Limb (tissue), 2 donors: ENCODE measurements at regions not wholly inside any gene's neighbourhood (a gene's known extent, or its start where the extent isn't known, plus 50 kb on each side); places are given as distances from the start of the nearest gene placed in this dataset.

Experiments used
- DNase-seq, 2 donors: peaks; one replicate each; pipeline ENCODE4 v3.0.0-alpha.2; 2016; ENCODE audit errors: extremely low spot score in 2 of 2

DNA sequence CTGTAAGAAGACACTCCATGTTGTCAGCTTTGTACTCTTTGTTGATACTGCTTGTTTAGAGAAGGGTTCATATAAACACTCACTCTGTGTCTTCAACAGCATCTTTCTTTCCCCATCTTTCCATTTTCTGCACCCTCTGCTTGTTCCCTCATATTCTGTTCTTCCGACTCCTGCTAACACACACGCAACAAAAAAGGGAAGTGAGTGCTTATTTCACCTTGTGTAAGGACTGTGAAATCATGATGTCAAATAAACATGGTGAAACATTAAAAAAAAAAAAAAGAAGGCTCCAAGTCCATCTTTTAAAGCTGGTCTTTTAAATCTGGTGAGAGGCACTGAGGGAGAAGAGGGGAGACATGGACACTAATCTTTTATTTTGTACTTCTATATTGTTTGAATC lies 145.4 kb downstream of the RPAP3 start:
- no peak for DNase-seq

DNA sequence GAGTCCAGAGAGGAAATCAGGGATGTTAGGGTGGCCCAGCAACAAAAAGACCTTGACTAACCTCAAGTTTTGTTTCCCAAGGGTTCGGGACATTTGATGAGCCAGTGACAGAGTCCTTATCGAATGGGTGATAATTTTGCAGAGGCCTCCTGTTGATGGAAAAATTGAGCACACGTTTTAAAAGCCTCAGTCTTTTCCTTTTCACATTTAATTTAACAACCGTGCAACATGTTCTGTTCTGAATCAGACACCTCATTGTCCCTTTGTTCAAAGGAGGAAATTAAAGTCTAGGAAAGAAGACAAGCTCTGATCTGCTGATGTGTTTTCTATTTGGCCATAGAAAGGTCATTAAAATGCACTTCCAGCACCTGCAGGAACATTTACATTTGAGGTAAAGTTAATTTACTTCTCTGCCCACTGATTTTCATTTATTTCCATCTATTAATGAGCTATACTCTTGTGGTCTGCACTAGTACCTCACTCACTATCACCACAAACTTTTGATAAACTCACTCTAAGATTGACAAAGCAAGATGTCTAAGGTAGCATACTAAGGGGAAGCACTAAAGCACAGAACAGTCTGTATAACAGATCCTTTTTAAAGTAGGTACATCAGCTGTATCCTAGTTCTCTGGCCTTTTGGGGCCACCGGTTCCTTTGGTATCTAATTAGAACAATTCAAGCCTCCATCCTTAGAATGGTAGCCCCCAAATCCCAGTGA lies 147.0 kb downstream of the RPAP3 start:
- DNase-seq = no peak

DNA sequence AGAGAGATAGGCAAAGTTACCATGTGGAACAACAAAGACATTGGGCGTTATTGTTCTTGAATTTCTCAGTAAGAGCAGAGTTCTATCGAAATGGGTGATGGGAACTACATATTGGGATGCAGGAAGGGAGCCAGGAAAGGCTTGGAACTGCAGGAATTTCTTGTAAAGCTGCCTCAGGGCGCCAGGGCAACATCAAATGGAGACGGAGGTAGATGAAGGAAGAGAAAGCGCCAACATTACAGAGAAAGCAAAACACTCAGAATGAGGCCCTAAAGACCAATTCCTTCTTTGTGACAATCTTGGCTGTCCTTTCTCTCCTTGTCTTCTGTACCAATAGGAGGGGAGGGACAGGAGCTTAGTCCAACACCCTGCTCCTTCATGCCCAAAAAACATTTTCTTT lies 148.4 kb downstream of the RPAP3 start:
- DNase-seq = no peak

DNA sequence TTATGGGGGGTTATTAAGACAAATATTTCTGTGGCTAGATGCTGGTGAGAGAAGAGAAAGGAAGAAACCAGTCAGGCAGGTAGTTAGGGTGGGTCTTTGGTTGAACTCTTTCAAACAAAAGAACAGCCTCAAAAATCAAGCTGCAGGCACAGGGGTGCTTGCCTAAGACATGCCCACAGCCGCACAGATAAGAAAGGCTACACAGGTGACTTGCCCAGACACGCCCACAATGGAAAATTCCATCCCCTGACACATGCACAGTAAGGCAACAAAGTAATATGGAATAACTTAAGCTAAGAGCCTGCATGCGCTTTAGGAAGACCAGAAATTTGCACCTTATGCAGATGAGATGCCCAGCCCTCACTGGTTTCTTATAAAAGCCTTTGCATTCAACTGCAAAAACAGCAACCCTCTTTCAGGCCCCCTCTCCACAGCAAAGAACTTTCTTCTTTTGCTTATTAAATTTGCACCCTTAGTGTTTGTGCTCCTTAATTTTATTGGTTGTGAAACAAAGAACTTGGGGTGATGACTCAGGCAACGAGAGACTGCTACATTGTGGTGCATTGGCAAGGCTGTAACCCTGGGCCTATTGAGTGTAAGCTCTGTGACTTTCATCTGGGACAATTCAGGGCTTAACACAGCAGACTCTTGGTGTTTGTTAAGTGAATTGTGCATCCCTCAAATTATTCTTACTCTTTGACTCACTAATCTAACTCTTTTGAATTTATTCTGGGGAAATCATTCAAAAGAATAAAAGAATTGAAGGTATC lies 149.4 kb downstream of the RPAP3 start:
- no peak for DNase-seq

DNA sequence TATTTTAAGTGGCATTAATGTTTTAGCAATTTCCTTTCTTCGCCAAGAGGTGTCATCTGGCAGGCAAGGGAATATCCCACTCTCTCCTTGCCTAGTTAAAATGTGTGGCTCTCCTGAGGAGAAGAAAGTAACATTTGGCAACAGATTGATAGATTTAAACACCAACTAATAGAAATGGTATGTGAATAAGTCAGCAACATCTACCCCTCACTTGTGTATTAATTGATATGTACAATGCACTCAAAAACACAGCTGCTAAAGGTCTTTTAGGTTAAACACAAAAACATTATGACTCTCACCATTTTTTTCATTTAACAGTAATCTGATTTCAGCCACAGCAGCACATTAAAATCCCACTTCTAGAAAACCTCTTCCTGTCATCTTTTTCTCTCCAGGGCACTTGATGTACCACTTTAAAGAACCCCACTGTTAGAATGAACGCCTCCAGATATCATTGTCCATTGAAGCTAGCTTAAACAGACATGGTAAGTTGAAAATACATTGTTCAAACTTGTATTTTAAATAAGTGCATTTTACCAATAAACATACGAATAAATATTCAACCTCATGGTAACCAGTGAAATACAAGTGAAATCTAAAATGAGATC lies 151.7 kb downstream of the RPAP3 start:
- DNase-seq = no peak

DNA sequence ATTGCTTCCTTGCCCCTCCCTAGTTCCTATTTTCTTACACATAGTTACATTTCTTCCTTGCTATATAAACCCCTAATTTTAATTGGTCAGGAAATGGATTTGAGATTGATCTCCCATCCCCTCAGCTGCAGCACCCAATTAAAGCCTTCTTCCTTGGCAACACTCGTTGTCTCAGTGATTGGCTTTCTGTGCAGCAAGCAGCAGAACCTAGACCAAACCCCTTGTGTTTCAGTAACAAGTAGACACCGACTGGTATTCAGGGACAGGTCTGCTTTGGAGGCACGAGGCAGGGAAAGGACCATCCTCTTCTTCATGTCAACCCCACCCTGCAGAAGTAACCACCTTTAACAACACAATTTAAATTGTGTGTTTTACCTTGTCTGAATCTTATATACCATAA lies 152.6 kb downstream of the RPAP3 start:
- no peak for DNase-seq

DNA sequence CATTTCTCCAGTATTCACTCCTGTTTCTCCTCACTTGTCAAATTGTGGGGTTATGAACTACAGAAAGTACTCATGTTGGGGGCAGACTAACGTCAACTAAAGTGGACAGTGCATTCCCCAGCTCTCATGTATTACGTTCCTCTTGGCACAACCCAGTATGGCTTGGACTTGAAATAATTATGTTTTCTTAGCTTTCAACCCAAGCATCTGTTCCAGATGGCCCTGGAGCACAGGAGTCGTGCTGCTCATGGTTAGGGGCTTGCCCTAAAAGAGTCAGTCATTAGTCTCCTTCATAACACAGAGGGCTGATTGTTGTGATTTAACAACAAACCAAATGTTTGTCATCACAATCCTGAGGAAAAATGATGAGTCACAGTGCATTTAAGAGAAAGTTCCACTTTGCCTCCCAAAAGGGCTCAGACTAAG lies 154.4 kb downstream of the RPAP3 start:
- DNase-seq = no peak

DNA sequence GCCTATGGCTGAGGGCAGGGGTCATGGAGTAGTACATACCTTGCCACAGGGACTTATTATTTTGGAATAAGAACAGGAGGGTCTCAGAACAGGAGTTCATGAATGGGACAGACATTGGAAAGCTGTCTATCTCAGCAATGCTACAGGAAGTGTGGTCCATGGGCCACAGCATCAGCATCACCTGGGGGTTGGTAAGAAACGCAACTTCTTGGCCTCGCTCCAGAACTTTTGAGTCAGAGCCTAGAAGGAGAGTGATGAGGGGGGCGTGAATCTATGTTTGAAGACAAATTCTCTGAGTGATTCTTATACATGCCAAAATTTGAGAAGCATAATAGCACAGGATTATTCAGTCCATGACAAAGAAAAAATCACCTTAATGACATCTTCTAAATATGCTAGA lies 156.6 kb downstream of the RPAP3 start:
- DNase-seq = no peak

DNA sequence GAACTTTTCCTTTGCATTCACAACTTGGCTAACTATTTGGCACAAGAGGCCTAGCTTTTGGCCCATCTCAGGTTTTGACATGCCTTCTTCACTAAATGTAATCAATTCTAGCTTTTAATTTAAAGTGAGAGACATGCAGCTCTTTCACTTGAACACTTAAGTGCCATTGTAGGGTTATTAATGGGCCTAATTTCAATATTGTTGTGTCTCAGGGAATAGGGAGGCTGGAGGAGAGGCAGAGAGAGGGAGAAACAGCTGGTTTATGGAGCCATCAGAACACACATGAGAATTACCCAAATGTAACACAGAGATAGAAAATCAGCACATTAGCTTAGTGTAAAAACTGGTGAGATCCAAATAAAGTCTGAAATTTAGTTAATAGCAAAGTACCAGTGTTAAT lies 157.4 kb downstream of the RPAP3 start:
- no peak for DNase-seq

DNA sequence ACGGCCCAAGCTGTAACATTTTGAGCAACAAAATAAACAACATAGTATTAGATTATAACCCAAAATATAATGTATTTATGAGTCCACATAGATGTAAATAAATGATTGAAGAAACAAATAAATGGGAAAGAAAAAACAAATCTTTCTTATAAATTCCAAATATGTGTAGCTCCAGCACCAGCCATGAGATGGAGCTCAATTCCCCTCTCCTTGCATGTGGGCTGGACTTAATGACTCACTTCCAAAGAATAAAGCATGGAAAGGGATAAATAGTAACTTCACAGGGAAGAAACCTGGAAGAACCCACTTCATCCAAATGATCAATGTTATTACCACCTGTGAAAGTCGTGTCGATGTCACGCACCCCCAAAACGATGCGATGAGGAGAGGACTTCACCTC lies 158.8 kb downstream of the RPAP3 start:
- DNase-seq = no peak

DNA sequence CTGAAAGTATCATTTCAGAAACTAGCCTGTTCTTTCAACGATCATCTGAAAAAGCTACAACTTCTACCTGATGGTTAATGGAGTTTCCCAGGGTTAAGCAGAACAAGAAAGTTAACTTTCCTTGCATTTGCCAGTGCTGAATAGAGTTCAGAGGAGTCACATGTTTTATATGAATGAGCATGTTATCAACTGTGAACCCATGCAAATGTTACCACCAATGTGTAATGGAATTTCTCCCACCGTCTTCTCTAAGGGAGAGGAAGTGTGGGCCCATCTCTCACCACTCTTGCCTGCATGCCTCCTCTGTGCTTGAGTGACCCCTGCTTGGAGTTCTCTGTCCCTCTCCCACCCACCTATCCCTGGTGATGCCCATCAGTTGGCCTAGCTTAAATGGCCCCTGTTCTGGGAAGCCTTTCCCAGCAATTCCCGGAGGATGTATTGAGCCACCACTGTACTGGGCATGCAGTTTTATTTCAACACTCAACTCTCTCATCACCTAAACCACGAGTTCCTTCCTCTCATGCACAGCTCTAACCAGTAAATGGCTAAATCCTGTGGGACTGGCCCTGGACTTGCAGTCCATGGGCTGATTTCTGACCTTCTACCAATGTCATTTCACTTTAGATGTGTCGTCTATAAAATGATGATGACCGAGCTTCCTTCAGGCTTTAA lies 159.8 kb downstream of the RPAP3 start:
- DNase-seq = no peak

DNA sequence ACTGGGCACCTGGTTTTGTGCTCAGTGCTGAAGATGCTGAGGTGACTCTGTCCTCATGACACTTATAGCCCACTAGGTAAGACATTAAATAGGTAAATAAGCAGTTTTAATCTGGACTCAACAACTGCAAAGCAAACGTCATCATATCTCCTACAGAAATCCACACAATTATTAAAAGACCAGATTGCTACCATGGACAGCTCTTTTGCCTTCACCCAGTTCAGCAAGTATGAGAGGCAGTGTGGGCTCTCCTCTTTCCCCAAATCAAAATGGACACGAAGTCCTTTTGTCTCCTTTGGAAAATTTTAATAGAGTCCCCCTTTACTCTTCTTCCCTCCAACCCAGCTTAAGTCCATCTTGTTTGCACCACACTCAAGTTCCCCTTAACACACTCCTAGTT lies 171.1 kb downstream of the RPAP3 start:
- DNase-seq = peak in 1 of 2 donors; percentile 2

DNA sequence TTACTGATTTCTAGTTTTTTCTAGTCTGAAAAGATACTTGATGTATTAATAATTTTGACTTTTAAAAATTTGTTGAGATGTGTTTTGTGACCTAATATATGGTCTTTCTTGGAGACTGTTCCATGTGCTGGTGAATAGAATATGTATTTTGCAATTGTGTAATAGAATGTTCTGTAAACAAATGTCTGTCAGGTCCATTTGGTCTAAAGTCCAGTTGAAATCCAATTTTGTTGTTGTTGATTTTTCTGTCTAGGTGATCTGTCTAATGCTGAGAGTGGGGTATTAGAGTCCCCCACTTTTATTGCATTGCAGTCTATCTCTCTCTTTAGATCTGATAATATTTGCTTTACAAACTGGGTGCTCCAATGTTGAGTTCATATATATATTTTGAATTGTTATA lies 175.8 kb downstream of the RPAP3 start:
- DNase-seq = no peak

DNA sequence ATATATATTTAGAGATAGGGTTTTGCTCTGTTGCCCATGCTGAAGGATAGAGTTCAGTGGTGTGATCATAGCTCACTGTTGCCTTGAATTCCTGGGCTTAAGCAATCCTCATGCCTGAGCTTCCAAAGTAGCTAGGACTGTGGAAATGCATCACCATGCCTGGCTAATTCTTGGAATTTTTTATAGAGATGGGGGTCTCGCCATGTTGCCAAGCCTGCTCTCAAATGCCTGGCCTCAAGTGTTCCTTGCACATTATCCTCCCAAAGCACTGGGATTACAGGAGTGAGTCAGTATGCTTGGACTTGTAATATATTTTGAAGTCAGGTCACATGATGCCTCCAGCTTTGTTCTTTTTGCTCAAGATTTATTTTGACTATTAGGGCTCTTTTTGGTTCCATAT lies 178.0 kb downstream of the RPAP3 start:
- no peak for DNase-seq

DNA sequence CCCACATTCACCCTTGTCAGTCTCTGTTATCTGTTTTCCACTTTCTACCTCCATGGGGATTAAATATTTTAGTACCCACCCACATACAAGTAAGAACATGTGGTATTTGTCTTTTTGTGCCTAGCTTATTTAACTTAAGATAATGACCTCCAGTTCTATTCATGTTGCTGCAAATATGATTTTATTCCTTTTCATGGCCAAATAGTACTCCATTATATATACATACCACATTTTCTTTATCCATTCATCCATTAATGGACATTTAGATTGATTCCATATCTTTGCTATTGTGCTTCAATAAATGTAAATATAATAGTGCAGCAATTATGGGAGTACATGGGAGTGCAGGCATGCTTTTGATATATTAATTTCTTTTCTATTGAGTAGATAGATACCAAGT lies 185.8 kb downstream of the RPAP3 start:
- DNase-seq = no peak

DNA sequence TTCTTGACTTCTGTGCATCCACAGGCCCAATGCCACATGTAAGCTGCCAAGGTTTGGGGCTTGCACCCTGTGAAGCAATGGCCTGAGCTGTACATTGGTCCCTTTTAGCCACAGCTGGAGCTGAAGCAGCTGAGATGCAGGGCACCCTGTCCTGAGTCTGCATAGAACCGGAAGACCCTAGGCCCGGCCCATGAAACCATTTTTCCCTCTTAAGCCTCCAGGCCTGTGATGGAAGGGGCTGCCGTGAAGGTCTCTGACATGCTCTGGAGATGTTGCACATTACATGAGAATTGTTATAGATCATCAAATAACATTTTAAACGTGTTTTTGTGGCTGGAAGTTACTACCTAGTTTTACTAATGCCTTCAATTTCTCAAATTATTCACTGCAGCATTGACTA lies 188.7 kb downstream of the RPAP3 start:
- no peak for DNase-seq

DNA sequence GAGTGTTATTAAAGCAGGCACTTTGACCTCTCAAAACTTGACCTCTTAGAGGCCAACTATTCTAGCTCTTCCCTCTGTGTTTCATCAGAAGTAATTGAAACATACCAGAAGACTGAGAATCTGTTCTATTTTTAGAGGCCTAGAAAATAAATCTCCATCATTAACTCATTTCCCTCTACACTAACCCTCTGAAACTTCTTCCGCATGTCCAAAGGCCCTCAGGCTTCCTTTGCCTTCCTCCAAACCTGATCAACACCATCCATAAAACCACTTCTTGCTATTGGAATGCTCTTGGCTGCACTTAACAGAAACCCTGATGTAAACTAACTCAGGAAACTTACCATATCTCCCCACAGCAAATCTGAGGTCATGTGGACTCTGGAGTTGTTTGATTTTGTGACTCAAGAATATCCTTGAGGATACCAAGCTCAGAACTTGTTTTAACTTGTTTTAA lies 196.4 kb downstream of the RPAP3 start:
- DNase-seq = no peak

DNA sequence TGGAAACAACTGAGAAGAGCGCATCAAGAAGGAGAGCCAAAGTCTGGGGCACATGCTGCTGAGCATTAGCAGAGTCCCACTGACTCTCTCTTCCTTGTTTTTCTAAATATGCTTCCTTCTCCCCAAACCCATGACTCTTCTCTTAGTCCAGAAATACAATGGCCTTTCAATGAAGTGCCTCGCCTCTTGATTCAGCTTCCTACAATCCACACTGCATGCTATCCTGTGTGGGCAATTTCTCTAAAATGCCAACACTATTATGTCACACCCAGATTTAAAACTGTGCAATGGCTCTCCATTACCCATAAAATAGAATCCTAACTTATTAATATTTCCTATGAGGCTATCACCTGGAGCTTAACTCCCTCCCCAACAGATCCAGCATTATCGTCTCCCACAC lies 198.6 kb downstream of the RPAP3 start:
- DNase-seq = no peak

DNA sequence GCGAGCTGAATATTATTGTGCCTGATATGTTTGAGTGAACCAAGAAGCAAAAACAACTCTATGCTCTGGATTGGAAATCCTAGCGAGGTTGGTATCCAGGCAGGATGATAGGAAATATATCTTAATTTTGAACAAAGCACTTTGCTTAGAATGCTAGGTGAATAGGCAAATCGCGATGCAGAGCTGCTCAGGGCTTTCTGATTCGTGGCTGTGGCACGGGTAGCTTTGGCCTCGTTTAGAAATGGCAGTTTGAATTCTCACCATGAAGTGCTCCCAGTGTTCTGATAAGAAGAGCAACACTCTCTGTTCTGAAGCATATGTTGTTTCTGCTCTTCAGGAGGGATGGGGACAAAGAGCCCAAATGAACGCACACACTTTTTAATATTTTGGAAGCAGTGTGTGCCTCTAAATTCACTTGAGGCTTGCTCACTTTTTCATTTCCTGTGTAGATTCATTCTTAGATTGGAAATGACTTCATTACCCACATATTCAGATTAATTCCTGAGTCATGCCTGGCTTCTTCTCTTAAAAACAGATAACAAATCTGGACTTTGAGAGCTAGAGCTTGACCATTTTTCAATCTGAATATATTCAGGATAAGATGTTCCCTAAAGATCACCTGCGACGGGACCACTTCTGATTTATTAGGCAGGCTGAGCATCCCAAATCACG lies 200.9 kb downstream of the RPAP3 start:
- no peak for DNase-seq

DNA sequence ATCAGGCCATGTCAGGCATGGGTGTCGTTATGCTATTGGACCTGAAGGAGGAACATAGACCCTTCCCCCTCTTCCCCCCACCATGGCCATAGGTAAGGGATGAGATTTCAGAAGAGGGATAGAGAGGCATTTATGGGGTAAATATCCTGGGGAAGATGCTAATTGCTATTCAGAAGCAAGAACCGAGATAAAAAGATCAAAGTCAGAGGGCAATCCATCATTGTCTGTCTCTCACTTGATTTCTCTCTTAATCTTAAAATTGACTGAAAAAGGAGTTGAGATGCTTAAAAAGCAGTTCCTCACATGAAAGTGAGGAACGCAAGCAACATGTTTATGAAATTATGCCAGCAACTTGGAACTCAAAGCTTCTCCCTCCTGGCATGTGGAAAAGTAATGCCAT lies 212.0 kb downstream of the RPAP3 start:
- DNase-seq = no peak

DNA sequence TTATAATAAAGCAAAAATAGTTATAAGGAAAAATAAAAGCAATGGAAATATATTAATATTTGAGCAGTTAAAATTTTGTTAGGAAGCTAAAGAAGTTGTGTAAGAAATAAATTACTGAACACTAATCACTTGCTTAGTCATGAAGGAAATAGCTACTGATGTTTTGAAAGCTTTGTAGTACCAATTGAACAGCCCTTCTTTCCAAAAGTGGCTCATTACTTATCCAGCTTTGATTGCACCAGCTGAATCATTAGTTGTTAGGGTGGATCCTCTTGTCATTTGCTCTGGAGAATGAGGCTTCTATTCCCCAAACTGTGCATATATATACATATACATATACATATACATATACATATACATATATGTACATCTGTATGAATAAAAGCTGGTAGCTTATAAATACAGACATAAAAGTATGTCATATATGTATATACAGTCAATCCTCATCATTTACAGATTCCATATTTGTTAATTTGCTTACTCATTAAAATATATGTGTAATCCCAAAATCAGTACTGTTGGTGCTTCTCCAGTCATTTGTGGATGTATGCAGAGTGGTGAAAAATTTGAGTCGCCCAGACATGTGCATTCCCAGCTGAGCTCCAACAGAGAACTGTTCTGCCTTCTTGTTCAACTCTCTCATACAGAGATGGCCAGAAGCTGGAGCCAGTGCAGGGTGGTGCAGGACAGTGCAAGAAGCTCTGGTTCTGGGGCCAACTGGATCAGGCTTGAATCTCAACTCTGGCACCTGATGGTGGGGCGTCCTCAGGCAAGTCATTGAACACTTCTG lies 214.1 kb downstream of the RPAP3 start:
- DNase-seq = no peak
